Astrocyte (in vitro differentiated cells and primary cell): ENCODE measurements at regions not wholly inside any gene's neighbourhood (a gene's known extent, or its start where the extent isn't known, plus 50 kb on each side); places are given as distances from the start of the nearest gene placed in this dataset.

Source experiments
- CTCF ChIP-seq: IDR thresholded peaks from 2 replicates; pipeline ENCODE4 v1.5.1; 2011; ENCODE audit warnings: low read depth, mild to moderate bottlenecking, inconsistent platforms, low read length, moderate library complexity; ENCODE audit not compliant: insufficient read depth
- EZH2 ChIP-seq: IDR thresholded peaks from 2 replicates; pipeline ENCODE4 v1.6.1; 2012; ENCODE audit warnings: mild to moderate bottlenecking, low read length, inconsistent platforms; ENCODE audit not compliant: insufficient read depth

- TF ChIP-seq CTCF (no peak), EZH2 (no peak)
Observed at GRCh38 chr18:22493255-22493654, 75.5 kb upstream of the CTAGE1 start.
